ENCODE measurements at regions not wholly inside any gene's neighbourhood (a gene's known extent, or its start where the extent isn't known, plus 50 kb on each side); places are given as distances from the start of the nearest gene placed in this dataset.
A peak's percentile ranks its signal among the peaks of the same experiment; 100 is the strongest.

- TF ChIP-seq, protein P1, sequence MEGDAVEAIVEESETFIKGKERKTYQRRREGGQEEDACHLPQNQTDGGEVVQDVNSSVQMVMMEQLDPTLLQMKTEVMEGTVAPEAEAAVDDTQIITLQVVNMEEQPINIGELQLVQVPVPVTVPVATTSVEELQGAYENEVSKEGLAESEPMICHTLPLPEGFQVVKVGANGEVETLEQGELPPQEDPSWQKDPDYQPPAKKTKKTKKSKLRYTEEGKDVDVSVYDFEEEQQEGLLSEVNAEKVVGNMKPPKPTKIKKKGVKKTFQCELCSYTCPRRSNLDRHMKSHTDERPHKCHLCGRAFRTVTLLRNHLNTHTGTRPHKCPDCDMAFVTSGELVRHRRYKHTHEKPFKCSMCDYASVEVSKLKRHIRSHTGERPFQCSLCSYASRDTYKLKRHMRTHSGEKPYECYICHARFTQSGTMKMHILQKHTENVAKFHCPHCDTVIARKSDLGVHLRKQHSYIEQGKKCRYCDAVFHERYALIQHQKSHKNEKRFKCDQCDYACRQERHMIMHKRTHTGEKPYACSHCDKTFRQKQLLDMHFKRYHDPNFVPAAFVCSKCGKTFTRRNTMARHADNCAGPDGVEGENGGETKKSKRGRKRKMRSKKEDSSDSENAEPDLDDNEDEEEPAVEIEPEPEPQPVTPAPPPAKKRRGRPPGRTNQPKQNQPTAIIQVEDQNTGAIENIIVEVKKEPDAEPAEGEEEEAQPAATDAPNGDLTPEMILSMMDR (IDR thresholded peaks at IDR 0.05; ENCODE audit: low read depth, low read length) = no peak
- no peak overlapping the region for H3K4me3 ChIP-seq (replicated peaks in 1 of 2; ENCODE audit: low read depth in 2 of 2, low read length in 2 of 2)
- DNase-seq (ENCODE audit: low read depth in 2 of 2) = peak in 1 of 2 donors; percentile 7
These were observed 179.5 kb upstream of the CD96 start for GRCh38 chr3:111362381-111363009.

DNA sequence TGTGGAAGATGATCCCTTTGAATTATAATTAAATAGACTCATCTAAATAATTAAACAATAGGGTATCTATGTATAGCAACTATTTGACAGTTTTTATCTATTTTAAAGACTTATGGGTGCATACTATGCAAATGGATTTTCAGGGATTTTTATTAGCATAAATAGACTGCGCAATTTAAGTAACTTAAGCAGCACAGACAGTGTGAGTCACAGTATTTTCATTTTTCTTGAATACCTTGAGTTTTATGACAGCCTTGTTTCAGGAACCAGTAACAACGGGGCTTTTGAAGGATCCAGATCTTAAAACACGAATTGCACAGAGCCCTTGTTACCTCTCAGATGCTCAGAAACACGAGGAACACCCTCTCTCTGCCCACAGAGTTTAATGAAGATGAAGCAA lies 175.5 kb upstream of the CD96 start:
- DNase-seq (ENCODE audit: low read depth in 2 of 2) = peak in 1 of 2 donors; percentile 4
- TF ChIP-seq, protein P1 (IDR thresholded peaks at IDR 0.05; ENCODE audit: low read depth, low read length) = no peak
- H3K4me3 ChIP-seq (replicated peaks in 1 of 2; ENCODE audit: low read depth in 2 of 2, low read length in 2 of 2) = no peak overlapping the region

DNA sequence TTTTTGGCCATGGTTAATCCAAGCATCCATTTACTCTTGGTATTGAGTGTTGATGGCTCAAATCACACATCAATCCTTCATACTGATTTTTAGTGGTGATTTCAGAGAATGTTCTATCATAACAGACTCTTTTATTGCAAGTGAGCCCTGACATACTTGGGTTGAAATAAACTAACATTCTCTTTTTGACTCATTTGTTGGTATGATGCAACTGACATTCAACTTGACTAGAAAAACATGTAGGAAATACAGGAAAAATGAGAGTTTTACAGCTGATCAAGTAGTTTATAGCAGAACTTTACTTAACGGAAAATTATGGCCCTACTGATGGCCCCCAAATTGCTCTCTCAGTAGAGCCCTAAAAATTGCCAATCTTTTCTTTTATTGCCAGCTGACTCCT lies 173.9 kb upstream of the CD96 start:
- TF ChIP-seq, protein P1 (IDR thresholded peaks at IDR 0.05; ENCODE audit: low read depth, low read length) = no peak
- H3K4me3 ChIP-seq (replicated peaks in 1 of 2; ENCODE audit: low read depth in 2 of 2, low read length in 2 of 2) = no peak overlapping the region
- peak in 1 of 2 donors; percentile 33 for DNase-seq (ENCODE audit: low read depth in 2 of 2)

- TF ChIP-seq, protein P1 (IDR thresholded peaks at IDR 0.05; ENCODE audit: low read depth, low read length) = no peak
- H3K4me3 ChIP-seq (replicated peaks in 1 of 2; ENCODE audit: low read depth in 2 of 2, low read length in 2 of 2) = no peak overlapping the region
- DNase-seq (ENCODE audit: low read depth in 2 of 2) = peak in 1 of 2 donors; percentile 52
These were observed 172.0 kb upstream of the CD96 start for GRCh38 chr3:111369958-111370357.

GRCh38 chr3:111373239-111373638 lies 168.8 kb upstream of the CD96 start:
- TF ChIP-seq, protein P1 (IDR thresholded peaks at IDR 0.05; ENCODE audit: low read depth, low read length) = no peak
- no peak overlapping the region for H3K4me3 ChIP-seq (replicated peaks in 1 of 2; ENCODE audit: low read depth in 2 of 2, low read length in 2 of 2)
- DNase-seq (ENCODE audit: low read depth in 2 of 2) = no peak

DNA sequence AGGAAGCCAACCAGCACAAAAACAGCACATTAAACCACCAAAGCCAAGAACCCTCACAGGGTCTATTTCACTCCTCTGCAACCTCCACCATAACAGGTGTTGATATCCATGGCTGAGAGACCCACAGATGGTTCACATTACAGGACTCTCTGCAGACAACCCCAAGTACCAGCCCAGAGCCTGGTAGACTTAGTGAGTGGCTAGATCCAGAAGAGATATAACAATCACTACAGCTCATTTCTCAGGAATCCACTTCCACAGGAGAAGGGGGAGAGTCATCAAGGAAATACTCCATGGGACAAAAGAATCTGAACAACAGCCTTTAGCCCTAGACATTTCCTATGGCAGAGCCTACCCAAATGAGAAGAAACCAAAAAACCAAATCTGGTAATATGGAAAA lies 168.1 kb upstream of the CD96 start:
- H3K4me3 ChIP-seq (replicated peaks in 1 of 2; ENCODE audit: low read depth in 2 of 2, low read length in 2 of 2) = no peak overlapping the region
- TF ChIP-seq, protein P1 (IDR thresholded peaks at IDR 0.05; ENCODE audit: low read depth, low read length) = no peak
- peak in 1 of 2 donors; percentile 42 for DNase-seq (ENCODE audit: low read depth in 2 of 2)

Data from cardiac fibroblast (primary cell).